Lower leg skin (tissue), 4 donors: ENCODE measurements at regions not wholly inside any gene's neighbourhood (a gene's known extent, or its start where the extent isn't known, plus 50 kb on each side); places are given as distances from the start of the nearest gene placed in this dataset.

Experiments
- DNase-seq, 2 donors: peaks; one replicate each; pipeline ENCODE4 v3.0.0-alpha.2; 2019; ENCODE audit warnings: low spot score in 2 of 2
- H3K4me3 ChIP-seq: fragments of 200-600 bp; sonication (generic); 2 replicates; pipeline ENCODE4 v1.5.1; 2017; ENCODE audit warnings: mild to moderate bottlenecking, low read depth; ENCODE audit not compliant: poor library complexity, severe bottlenecking
- POLR2A ChIP-seq, 2 donors: fragments of 450-650 bp; IDR thresholded peaks; one replicate each; pipeline ENCODE4 v1.6.1; 2016 to 2017; ENCODE audit warnings: antibody characterized with exemption in 2 of 2, mild to moderate bottlenecking in 1 of 2, moderate library complexity in 1 of 2
- WGBS, 2 donors: methylation state at CpG; one replicate each; pipeline ENCODE4 v1.1.5; 2018; 5-methylcytosine and 5-hydroxymethylcytosine counted together
- intact Hi-C: fragments of 100-400 bp; cut with DNase I; formaldehyde crosslinking; loops from one replicate; pipeline ENCODE4 v1.15.0; 2023; ENCODE audit warnings: low total_unique reads
- TF ChIP-seq, protein P1 (sequence below), 3 donors: fragments of 450-650 bp; IDR thresholded peaks; one replicate each; pipeline ENCODE4 v1.5.1; 2016; ENCODE audit warnings: antibody characterized with exemption in 3 of 3, mild to moderate bottlenecking in 3 of 3, moderate library complexity in 2 of 3

GRCh38 chr22:49352361-49353169 is 475.1 kb downstream of the BRD1 start:
- 86 to 88% methylated on average over 29 of the region's 29 CpGs for WGBS, 2 donors
- peak in 1 of 2 donors; percentile 74 for DNase-seq
- no peak for TF ChIP-seq POLR2A (IDR thresholded peaks at IDR 0.05)
- TF ChIP-seq, protein P1, sequence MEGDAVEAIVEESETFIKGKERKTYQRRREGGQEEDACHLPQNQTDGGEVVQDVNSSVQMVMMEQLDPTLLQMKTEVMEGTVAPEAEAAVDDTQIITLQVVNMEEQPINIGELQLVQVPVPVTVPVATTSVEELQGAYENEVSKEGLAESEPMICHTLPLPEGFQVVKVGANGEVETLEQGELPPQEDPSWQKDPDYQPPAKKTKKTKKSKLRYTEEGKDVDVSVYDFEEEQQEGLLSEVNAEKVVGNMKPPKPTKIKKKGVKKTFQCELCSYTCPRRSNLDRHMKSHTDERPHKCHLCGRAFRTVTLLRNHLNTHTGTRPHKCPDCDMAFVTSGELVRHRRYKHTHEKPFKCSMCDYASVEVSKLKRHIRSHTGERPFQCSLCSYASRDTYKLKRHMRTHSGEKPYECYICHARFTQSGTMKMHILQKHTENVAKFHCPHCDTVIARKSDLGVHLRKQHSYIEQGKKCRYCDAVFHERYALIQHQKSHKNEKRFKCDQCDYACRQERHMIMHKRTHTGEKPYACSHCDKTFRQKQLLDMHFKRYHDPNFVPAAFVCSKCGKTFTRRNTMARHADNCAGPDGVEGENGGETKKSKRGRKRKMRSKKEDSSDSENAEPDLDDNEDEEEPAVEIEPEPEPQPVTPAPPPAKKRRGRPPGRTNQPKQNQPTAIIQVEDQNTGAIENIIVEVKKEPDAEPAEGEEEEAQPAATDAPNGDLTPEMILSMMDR (IDR thresholded peaks at IDR 0.05), result no peak
- intact Hi-C loops, result no loop called here
- no peak overlapping the region for H3K4me3 ChIP-seq

- DNase-seq, result peak in 1 of 2 donors; percentile 74
- intact Hi-C loops, result no loop called here
- no peak overlapping the region for H3K4me3 ChIP-seq
- 60 to 71% methylated on average over 22 of the region's 22 CpGs for WGBS, 2 donors
- TF ChIP-seq POLR2A (IDR thresholded peaks at IDR 0.05), result no peak
- TF ChIP-seq, protein P1 (IDR thresholded peaks at IDR 0.05), result no peak
These were observed 475.9 kb downstream of the BRD1 start for GRCh38 chr22:49351761-49352227.

GRCh38 chr22:49350441-49351121 is 477.1 kb downstream of the BRD1 start:
- intact Hi-C loops, result no loop called here
- 63 to 68% methylated on average over 15 to 18 of the region's 18 CpGs for WGBS, 2 donors
- DNase-seq, result no peak
- no peak overlapping the region for H3K4me3 ChIP-seq
- no peak for TF ChIP-seq POLR2A (IDR thresholded peaks at IDR 0.05)
- TF ChIP-seq, protein P1 (IDR thresholded peaks at IDR 0.05), result no peak

GRCh38 chr22:49349841-49350381 is 477.8 kb downstream of the BRD1 start:
- 56 to 67% methylated on average over 10 to 14 of the region's 14 CpGs for WGBS, 2 donors

GRCh38 chr22:49349181-49349835 is 478.4 kb downstream of the BRD1 start:
- TF ChIP-seq, protein P1 (IDR thresholded peaks at IDR 0.05), result no peak
- no peak for TF ChIP-seq POLR2A (IDR thresholded peaks at IDR 0.05)
- no peak for DNase-seq
- intact Hi-C loops, result no loop called here
- WGBS, 2 donors, result 83 to 84% methylated on average over 18 of the region's 18 CpGs
- H3K4me3 ChIP-seq, result no peak overlapping the region

More at GRCh38 chr22:49349841-49350381, 477.8 kb downstream of the BRD1 start:
- intact Hi-C loops, result no loop called here
- no peak for DNase-seq
- TF ChIP-seq POLR2A (IDR thresholded peaks at IDR 0.05), result no peak
- TF ChIP-seq, protein P1 (IDR thresholded peaks at IDR 0.05), result no peak
- no peak overlapping the region for H3K4me3 ChIP-seq
